Kidney (tissue), 13 donors: ENCODE measurements at regions not wholly inside any gene's neighbourhood (a gene's known extent, or its start where the extent isn't known, plus 50 kb on each side); places are given as distances from the start of the nearest gene placed in this dataset.
"Not testable (repeated sequence)": the region's sequence is repeated elsewhere in the genome, so short reads cannot be mapped to it uniquely, and the experiment has no call there.

Source experiments
- DNase-seq, 5 donors: peaks; one replicate each; pipeline ENCODE4 v3.0.0-alpha.2; 2013 to 2020
- FAIRE-seq: peaks from 2 replicates; lab custom pipeline; 2012; peaks lifted over from hg19 to GRCh38; lab: Jason Lieb, UNC
- H3K27ac ChIP-seq, 2 donors: one replicate each; pipeline ENCODE4 v1.7.0; 2013; ENCODE audit warnings: low read depth in 2 of 2, low read length in 2 of 2, inconsistent platforms in 1 of 2
- H3K27me3 ChIP-seq: one replicate; pipeline ENCODE4 v1.7.1; 2013; ENCODE audit warnings: low read length, inconsistent platforms; ENCODE audit not compliant: control insufficient read depth, insufficient read depth
- H3K36me3 ChIP-seq, 3 donors: one replicate each; pipeline versions ENCODE4 v1.7.0 to v1.7.1; 2013; ENCODE audit warnings: low read length in 3 of 3, control low read depth in 1 of 3, inconsistent platforms in 1 of 3; ENCODE audit not compliant: insufficient read depth in 3 of 3, control insufficient read depth in 2 of 3
- H3K4me1 ChIP-seq, 3 donors: one replicate each; pipeline versions ENCODE4 v1.7.0 to v1.7.1; 2013; ENCODE audit warnings: low read length in 3 of 3, inconsistent platforms in 1 of 3, low read depth in 1 of 3; ENCODE audit not compliant: control insufficient read depth in 2 of 3, insufficient read depth in 2 of 3
- H3K4me3 ChIP-seq, 3 donors: one replicate each; pipeline versions ENCODE4 v1.7.0 to v1.8.1; 2013; ENCODE audit warnings: low read length in 3 of 3, control low read depth in 1 of 3, inconsistent platforms in 1 of 3
- H3K9ac ChIP-seq, 3 donors: one replicate each; pipeline versions ENCODE4 v1.7.0 to v1.7.1; 2013; ENCODE audit warnings: low read length in 3 of 3, control low read depth in 1 of 3, inconsistent platforms in 1 of 3
- H3K9me3 ChIP-seq, 3 donors: one replicate each; pipeline versions ENCODE4 v1.7.0 to v1.7.1; 2013; ENCODE audit warnings: low read length in 3 of 3, control low read depth in 1 of 3, inconsistent platforms in 1 of 3; ENCODE audit not compliant: control insufficient read depth in 2 of 3, insufficient read depth in 1 of 3
- intact Hi-C: fragments of 100-400 bp; cut with DNase I; formaldehyde crosslinking; loops from one replicate; pipeline ENCODE4 v1.11.1; 2022
- TF ChIP-seq, protein P1 (sequence below): IDR thresholded peaks from 3 replicates; pipeline ENCODE4 v1.5.1; 2012; ENCODE audit warnings: mild to moderate bottlenecking, moderate library complexity, borderline replicate concordance; ENCODE audit not compliant: insufficient read depth; ENCODE audit errors: extremely low read depth
- donor health status: control.
- donor health status: control.
- donor health status: control.
- donor health status: control.
- donor health status: control.
- donor health status: DM: yes; HTN: yes; CAD: no.
- donor health status: Normal renal cell carcinoma (clear cell type).

- no peaks in the 10 kb centered on the region for H3K27me3 ChIP-seq
- DNase-seq, result no peak
- intact Hi-C loops, result no loop called here
- no peaks in the 10 kb centered on the region for H3K9me3 ChIP-seq
- no peaks in the 10 kb centered on the region for H3K36me3 ChIP-seq
- no peak overlapping the region for H3K4me3 ChIP-seq
- H3K9ac ChIP-seq, result no peak overlapping the region
- no peaks in the 10 kb centered on the region for H3K4me1 ChIP-seq
- FAIRE-seq, result no peak
- TF ChIP-seq, protein P1, sequence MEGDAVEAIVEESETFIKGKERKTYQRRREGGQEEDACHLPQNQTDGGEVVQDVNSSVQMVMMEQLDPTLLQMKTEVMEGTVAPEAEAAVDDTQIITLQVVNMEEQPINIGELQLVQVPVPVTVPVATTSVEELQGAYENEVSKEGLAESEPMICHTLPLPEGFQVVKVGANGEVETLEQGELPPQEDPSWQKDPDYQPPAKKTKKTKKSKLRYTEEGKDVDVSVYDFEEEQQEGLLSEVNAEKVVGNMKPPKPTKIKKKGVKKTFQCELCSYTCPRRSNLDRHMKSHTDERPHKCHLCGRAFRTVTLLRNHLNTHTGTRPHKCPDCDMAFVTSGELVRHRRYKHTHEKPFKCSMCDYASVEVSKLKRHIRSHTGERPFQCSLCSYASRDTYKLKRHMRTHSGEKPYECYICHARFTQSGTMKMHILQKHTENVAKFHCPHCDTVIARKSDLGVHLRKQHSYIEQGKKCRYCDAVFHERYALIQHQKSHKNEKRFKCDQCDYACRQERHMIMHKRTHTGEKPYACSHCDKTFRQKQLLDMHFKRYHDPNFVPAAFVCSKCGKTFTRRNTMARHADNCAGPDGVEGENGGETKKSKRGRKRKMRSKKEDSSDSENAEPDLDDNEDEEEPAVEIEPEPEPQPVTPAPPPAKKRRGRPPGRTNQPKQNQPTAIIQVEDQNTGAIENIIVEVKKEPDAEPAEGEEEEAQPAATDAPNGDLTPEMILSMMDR, result no peak
- no peak overlapping the region for H3K27ac ChIP-seq
Observed at GRCh38 chrX:1118572-1119199, 93.8 kb downstream of the CRLF2 start.

GRCh38 chrX:1115411-1115810 is 97.0 kb downstream of the CRLF2 start:
- H3K9ac ChIP-seq, H3K27ac ChIP-seq, DNase-seq, H3K36me3 ChIP-seq, H3K4me3 ChIP-seq, intact Hi-C loops, H3K4me1 ChIP-seq, H3K9me3 ChIP-seq, FAIRE-seq: not testable (repeated sequence)
- H3K27me3 ChIP-seq, result peaks cover 10% of the 10 kb centered on the region

- intact Hi-C loops, result no loop called here
- peaks cover 0 to 1% (median 0%) of the 10 kb centered on the region in 3 donors for H3K9me3 ChIP-seq
- FAIRE-seq (no peak), DNase-seq (no peak)
- no peak overlapping the region for H3K27ac ChIP-seq
- no peak overlapping the region for H3K9ac ChIP-seq
- H3K36me3 ChIP-seq, result no peaks in the 10 kb centered on the region
- TF ChIP-seq, protein P1, result no peak
- no peak overlapping the region for H3K4me3 ChIP-seq
- no peaks in the 10 kb centered on the region for H3K4me1 ChIP-seq
- H3K27me3 ChIP-seq, result peaks cover 14% of the 10 kb centered on the region
Observed at GRCh38 chrX:1112321-1112720, 100.1 kb downstream of the CRLF2 start.

- Histone ChIP-seq H3K27me3 (peaks cover 14% of the 10 kb centered on the region), H3K9me3 (peaks cover 0 to 1% (median 0%) of the 10 kb centered on the region in 3 donors), H3K27ac (no peak overlapping the region), H3K4me3 (no peak overlapping the region), H3K9ac (no peak overlapping the region), H3K4me1 (no peaks in the 10 kb centered on the region), H3K36me3 (no peaks in the 10 kb centered on the region)
- no peak for FAIRE-seq
- intact Hi-C loops, result no loop called here
- TF ChIP-seq, protein P1, result no peak
- no peak for DNase-seq
Observed at GRCh38 chrX:1111601-1112300, 100.7 kb downstream of the CRLF2 start.
